ENCODE measurements at regions not wholly inside any gene's neighbourhood (a gene's known extent, or its start where the extent isn't known, plus 50 kb on each side); places are given as distances from the start of the nearest gene placed in this dataset.

GRCh38 chr3:16695710-16696109 lies 90.5 kb upstream of the DAZL start:
- Histone ChIP-seq H3K27ac (ENCODE audit: low read length) (no peak overlapping the region), H3K27me3 (ENCODE audit: insufficient read depth, low read depth, low read length) (no peaks in the 10 kb centered on the region), H2AFZ (ENCODE audit: low read depth, low read length) (no peak overlapping the region), H3F3A (ENCODE audit: insufficient read depth, low read length, poor library complexity, severe bottlenecking) (no peaks in the 10 kb centered on the region), H3K9me2 (ENCODE audit: insufficient read depth, low read length) (no peaks in the 10 kb centered on the region), H3K79me2 (replicated peaks; ENCODE audit: insufficient read depth, low read length) (no peaks in the 10 kb centered on the region), H3K36me3 (ENCODE audit: insufficient read depth, low read length) (no peaks in the 10 kb centered on the region), H3K9ac (ENCODE audit: low read length) (no peak overlapping the region), H3K4me2 (ENCODE audit: low read length) (no peak overlapping the region), H4K20me1 (ENCODE audit: insufficient read depth) (no peaks in the 10 kb centered on the region), H3K4me3 (ENCODE audit: low read length) (no peak overlapping the region), H3K9me3 (ENCODE audit: low read length) (no peaks in the 10 kb centered on the region)
- TF ChIP-seq EP300 (conservative IDR thresholded peaks at IDR 0.05; ENCODE audit: poor library complexity, severe bottlenecking) (no peak), POLR2AphosphoS5 (IDR thresholded peaks at IDR 0.05) (no peak), EZH2 (IDR thresholded peaks at IDR 0.05; ENCODE audit: borderline replicate concordance, insufficient read depth, low read length, poor library complexity, severe bottlenecking) (no peak), MXI1 (conservative IDR thresholded peaks at IDR 0.05; ENCODE audit: poor library complexity, severe bottlenecking) (no peak), REST (IDR thresholded peaks at IDR 0.05; ENCODE audit: borderline replicate concordance) (no peak), TAF1 (IDR thresholded peaks at IDR 0.05; ENCODE audit: low read depth) (no peak), SMC3 (conservative IDR thresholded peaks at IDR 0.05; ENCODE audit: poor library complexity) (no peak), CTCF (IDR thresholded peaks at IDR 0.05; ENCODE audit: poor library complexity, severe bottlenecking) (no peak), RAD21 (conservative IDR thresholded peaks at IDR 0.05) (no peak)

DNA sequence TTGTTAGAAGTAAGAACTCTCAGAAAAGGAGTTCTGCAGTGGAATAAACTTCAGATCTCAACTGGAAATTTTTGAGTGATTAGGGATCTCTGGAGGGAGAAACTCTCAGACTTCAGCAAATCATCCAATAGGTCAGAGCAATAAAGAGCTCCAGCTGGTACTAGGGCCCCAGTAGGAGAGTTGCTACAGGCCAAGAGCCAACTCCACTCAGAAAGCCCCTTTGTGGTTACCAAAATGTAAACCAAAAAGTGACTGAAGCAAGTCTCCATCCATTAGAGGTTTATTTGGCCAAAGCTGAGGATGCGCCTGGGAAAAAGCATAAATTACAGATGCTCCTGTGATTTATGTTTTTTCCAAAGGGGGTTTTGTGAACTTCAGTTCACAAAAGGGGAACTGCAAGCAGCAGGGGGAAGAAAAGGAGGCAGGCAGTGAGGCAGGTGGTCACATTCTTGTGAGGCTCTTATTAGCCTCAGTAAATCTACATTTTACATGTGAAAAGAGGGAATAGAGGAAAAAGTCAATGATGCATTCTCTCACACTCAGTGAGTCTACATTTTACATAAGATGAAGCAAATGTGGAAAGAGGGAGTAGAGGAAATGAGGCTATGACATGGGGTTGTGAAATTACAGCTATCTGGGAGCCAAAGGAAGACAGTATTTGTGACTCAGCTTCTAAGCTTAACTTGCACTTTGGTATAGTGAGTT lies 92.4 kb upstream of the DAZL start:
- TF ChIP-seq TAF1 (IDR thresholded peaks at IDR 0.05; ENCODE audit: low read depth) (no peak), REST (IDR thresholded peaks at IDR 0.05; ENCODE audit: borderline replicate concordance) (no peak), EP300 (conservative IDR thresholded peaks at IDR 0.05; ENCODE audit: poor library complexity, severe bottlenecking) (no peak), SMC3 (conservative IDR thresholded peaks at IDR 0.05; ENCODE audit: poor library complexity) (no peak), CTCF (IDR thresholded peaks at IDR 0.05; ENCODE audit: poor library complexity, severe bottlenecking) (no peak), RAD21 (conservative IDR thresholded peaks at IDR 0.05) (no peak), POLR2AphosphoS5 (IDR thresholded peaks at IDR 0.05) (no peak), EZH2 (IDR thresholded peaks at IDR 0.05; ENCODE audit: borderline replicate concordance, insufficient read depth, low read length, poor library complexity, severe bottlenecking) (no peak), MXI1 (conservative IDR thresholded peaks at IDR 0.05; ENCODE audit: poor library complexity, severe bottlenecking) (no peak)
- no peak overlapping the region for H3K4me2 ChIP-seq (ENCODE audit: low read length)

More for the DNA sequence above, 92.4 kb upstream of the DAZL start:
- Histone ChIP-seq H3K9me3 (ENCODE audit: low read length) (no peaks in the 10 kb centered on the region), H3K27ac (ENCODE audit: low read length) (no peak overlapping the region), H3K4me3 (ENCODE audit: low read length) (no peak overlapping the region), H3K9me2 (ENCODE audit: insufficient read depth, low read length) (no peaks in the 10 kb centered on the region), H3K79me2 (replicated peaks; ENCODE audit: insufficient read depth, low read length) (no peaks in the 10 kb centered on the region), H3K36me3 (ENCODE audit: insufficient read depth, low read length) (no peaks in the 10 kb centered on the region), H3K27me3 (ENCODE audit: insufficient read depth, low read depth, low read length) (no peaks in the 10 kb centered on the region), H3F3A (ENCODE audit: insufficient read depth, low read length, poor library complexity, severe bottlenecking) (no peaks in the 10 kb centered on the region), H4K20me1 (ENCODE audit: insufficient read depth) (no peaks in the 10 kb centered on the region), H2AFZ (ENCODE audit: low read depth, low read length) (no peak overlapping the region), H3K9ac (ENCODE audit: low read length) (no peak overlapping the region)
